ENCODE measurements at regions not wholly inside any gene's neighbourhood (a gene's known extent, or its start where the extent isn't known, plus 50 kb on each side); places are given as distances from the start of the nearest gene placed in this dataset.

DNA sequence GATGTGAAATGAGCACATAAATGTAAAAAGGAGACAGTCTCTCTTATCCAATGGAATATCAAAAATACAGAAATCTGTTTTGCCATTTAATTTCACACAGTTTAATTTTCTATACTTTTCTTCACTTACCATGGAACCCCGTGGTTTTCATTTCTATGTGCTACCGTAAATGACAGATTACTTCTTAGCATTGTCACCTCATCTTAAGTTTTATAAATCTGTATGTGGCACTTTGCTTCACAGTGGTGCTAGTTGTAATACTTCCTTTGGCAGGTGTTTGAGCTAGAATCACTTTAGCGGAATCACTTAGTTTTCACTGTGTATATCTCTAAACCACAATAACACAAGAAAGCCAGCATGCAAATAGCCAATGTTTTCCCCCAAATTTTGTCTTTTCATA, 781.9 kb upstream of the MGAT4C start:
- no peak for TF ChIP-seq CTCF (IDR thresholded peaks at IDR 0.05)
- intact Hi-C loops (cut with DNase I, micrococcal nuclease), result no loop called here
- ChIA-PET CTCF (no interaction called here), POLR2A (no interaction called here)
- Histone ChIP-seq H3K4me3 (ENCODE audit: low read length) (no peak overlapping the region), H3K4me1 (ENCODE audit: insufficient read depth, low read length) (no peaks in the 10 kb centered on the region), H3K36me3 (ENCODE audit: insufficient read depth, low read length) (no peaks in the 10 kb centered on the region), H3K27ac (ENCODE audit: low read depth in 1 of 2, low read length in 2 of 2) (no peak overlapping the region), H3K9me3 (ENCODE audit: control insufficient read depth in 1 of 2, insufficient read depth in 1 of 2, low read length in 2 of 2) (no peaks in the 10 kb centered on the region), H3K27me3 (ENCODE audit: control insufficient read depth in 1 of 2, insufficient read depth in 2 of 2, low read length in 2 of 2) (no peaks in the 10 kb centered on the region)
- peaks cover 8% of the 10 kb centered on the region for H3K9me3 Mint-ChIP-seq
- no peak for DNase-seq
- no peak for ATAC-seq (ENCODE audit: poor library complexity)
- no peaks in the 10 kb centered on the region for H3K27me3 Mint-ChIP-seq
- no peaks in the 10 kb centered on the region for H3K4me1 Mint-ChIP-seq (ENCODE audit: low read depth)
- no peak overlapping the region for H3K4me3 Mint-ChIP-seq
- no peaks in the 10 kb centered on the region for H3K36me3 Mint-ChIP-seq (ENCODE audit: low read depth)
- H3K27ac Mint-ChIP-seq, result no peak overlapping the region

DNA sequence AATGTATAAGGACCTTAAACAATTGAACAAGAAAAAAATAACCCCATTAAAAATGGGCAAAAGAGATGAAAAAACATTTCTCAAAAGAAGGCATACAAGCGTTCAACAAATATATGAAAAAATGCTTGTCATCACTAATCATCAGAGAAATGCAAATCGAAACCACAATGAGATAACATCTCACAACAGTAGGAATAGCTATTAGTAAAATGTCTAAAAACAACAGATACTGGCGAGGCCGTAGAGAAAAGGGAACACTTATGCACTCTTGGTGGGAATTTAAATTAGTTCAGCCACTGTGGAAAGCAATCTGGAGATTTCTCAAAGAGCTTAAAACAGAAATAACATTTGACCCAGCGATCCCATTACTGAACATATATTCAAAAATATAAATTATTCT, 769.8 kb upstream of the MGAT4C start:
- Mint-ChIP-seq H3K9me3 (no peaks in the 10 kb centered on the region), H3K4me1 (ENCODE audit: low read depth) (no peaks in the 10 kb centered on the region), H3K27me3 (no peaks in the 10 kb centered on the region), H3K27ac (no peak overlapping the region), H3K36me3 (ENCODE audit: low read depth) (no peaks in the 10 kb centered on the region), H3K4me3 (no peak overlapping the region)
- ChIA-PET CTCF (no interaction called here), POLR2A (no interaction called here)
- no peaks in the 10 kb centered on the region for H3K36me3 ChIP-seq (ENCODE audit: insufficient read depth, low read length)
- H3K9me3 ChIP-seq (ENCODE audit: control insufficient read depth in 1 of 2, insufficient read depth in 1 of 2, low read length in 2 of 2), result peaks cover 4 to 5% of the 10 kb centered on the region in 2 experiments
- H3K4me3 ChIP-seq (ENCODE audit: low read length), result no peak overlapping the region
- H3K4me1 ChIP-seq (ENCODE audit: insufficient read depth, low read length), result no peaks in the 10 kb centered on the region
- DNase-seq (no peak), ATAC-seq (ENCODE audit: poor library complexity) (no peak)
- H3K27ac ChIP-seq (ENCODE audit: low read depth in 1 of 2, low read length in 2 of 2), result no peak overlapping the region
- intact Hi-C loops (cut with DNase I, micrococcal nuclease), result no loop called here
- no peak for TF ChIP-seq CTCF (IDR thresholded peaks at IDR 0.05)
- no peaks in the 10 kb centered on the region for H3K27me3 ChIP-seq (ENCODE audit: control insufficient read depth in 1 of 2, insufficient read depth in 2 of 2, low read length in 2 of 2)

GRCh38 chr12:87021400-87021799, 765.2 kb upstream of the MGAT4C start:
- Mint-ChIP-seq H3K27me3 (no peaks in the 10 kb centered on the region), H3K36me3 (ENCODE audit: low read depth) (no peaks in the 10 kb centered on the region), H3K4me3 (no peak overlapping the region), H3K9me3 (peaks cover 4% of the 10 kb centered on the region), H3K4me1 (ENCODE audit: low read depth) (no peaks in the 10 kb centered on the region), H3K27ac (no peak overlapping the region)
- POLR2A ChIA-PET, result no interaction called here
- CTCF ChIA-PET, result no interaction called here
- no peak for TF ChIP-seq CTCF (IDR thresholded peaks at IDR 0.05)
- DNase-seq, result no peak
- Histone ChIP-seq H3K9me3 (ENCODE audit: control insufficient read depth in 1 of 2, insufficient read depth in 1 of 2, low read length in 2 of 2) (peaks cover 0 to under 1% of the 10 kb centered on the region in 2 experiments), H3K36me3 (ENCODE audit: insufficient read depth, low read length) (no peaks in the 10 kb centered on the region), H3K4me1 (ENCODE audit: insufficient read depth, low read length) (no peaks in the 10 kb centered on the region), H3K4me3 (ENCODE audit: low read length) (no peak overlapping the region), H3K27me3 (ENCODE audit: control insufficient read depth in 1 of 2, insufficient read depth in 2 of 2, low read length in 2 of 2) (no peaks in the 10 kb centered on the region), H3K27ac (ENCODE audit: low read depth in 1 of 2, low read length in 2 of 2) (no peak overlapping the region)
- no peak for ATAC-seq (ENCODE audit: poor library complexity)
- intact Hi-C loops (cut with DNase I, micrococcal nuclease), result no loop called here

All from CD4-positive, alpha-beta T cell (primary cell).